ENCODE measurements at regions not wholly inside any gene's neighbourhood (a gene's known extent, or its start where the extent isn't known, plus 50 kb on each side); places are given as distances from the start of the nearest gene placed in this dataset.
"Not testable (repeated sequence)": the region's sequence is repeated elsewhere in the genome, so short reads cannot be mapped to it uniquely, and the experiment has no call there.

- H3K27ac ChIP-seq (ENCODE audit: low read depth, low read length), result no peak overlapping the region
- H3K27me3 ChIP-seq (ENCODE audit: control insufficient read depth in 5 of 5, insufficient read depth in 4 of 5, low read length in 5 of 5), result no peaks in the 10 kb centered on the region
- no peak overlapping the region for H3K9ac ChIP-seq (ENCODE audit: low read length in 5 of 5)
- H3K36me3 ChIP-seq (ENCODE audit: control insufficient read depth in 5 of 5, insufficient read depth in 5 of 5, low read length in 5 of 5), result no peaks in the 10 kb centered on the region
- H3K9me3 ChIP-seq (ENCODE audit: control insufficient read depth in 5 of 5, low read length in 5 of 5), result no peaks in the 10 kb centered on the region
- no peak overlapping the region for H3K4me3 ChIP-seq (ENCODE audit: low read depth in 1 of 5, low read length in 5 of 5)
- peaks cover 0 to 16% (median 5%) of the 10 kb centered on the region in 5 donors for H3K4me1 ChIP-seq (ENCODE audit: control insufficient read depth in 5 of 5, insufficient read depth in 5 of 5, low read length in 5 of 5)
These were observed 256.3 kb upstream of the RFC3 start for GRCh38 chr13:33561627-33562026.

GRCh38 chr13:33571618-33572017 lies 246.3 kb upstream of the RFC3 start:
- Histone ChIP-seq H3K9me3 (ENCODE audit: control insufficient read depth in 5 of 5, low read length in 5 of 5) (no peaks in the 10 kb centered on the region), H3K4me3 (ENCODE audit: low read depth in 1 of 5, low read length in 5 of 5) (no peak overlapping the region), H3K9ac (ENCODE audit: low read length in 5 of 5) (no peak overlapping the region), H3K27me3 (ENCODE audit: control insufficient read depth in 5 of 5, insufficient read depth in 4 of 5, low read length in 5 of 5) (no peaks in the 10 kb centered on the region), H3K4me1 (ENCODE audit: control insufficient read depth in 5 of 5, insufficient read depth in 5 of 5, low read length in 5 of 5) (no peaks in the 10 kb centered on the region), H3K27ac (ENCODE audit: low read depth, low read length) (no peak overlapping the region), H3K36me3 (ENCODE audit: control insufficient read depth in 5 of 5, insufficient read depth in 5 of 5, low read length in 5 of 5) (no peaks in the 10 kb centered on the region)

- H3K4me1 ChIP-seq (ENCODE audit: control insufficient read depth in 5 of 5, insufficient read depth in 5 of 5, low read length in 5 of 5); H3K9me3 ChIP-seq (ENCODE audit: control insufficient read depth in 5 of 5, low read length in 5 of 5): not testable (repeated sequence)
These were observed 245.6 kb upstream of the RFC3 start for GRCh38 chr13:33572322-33572721.

DNA sequence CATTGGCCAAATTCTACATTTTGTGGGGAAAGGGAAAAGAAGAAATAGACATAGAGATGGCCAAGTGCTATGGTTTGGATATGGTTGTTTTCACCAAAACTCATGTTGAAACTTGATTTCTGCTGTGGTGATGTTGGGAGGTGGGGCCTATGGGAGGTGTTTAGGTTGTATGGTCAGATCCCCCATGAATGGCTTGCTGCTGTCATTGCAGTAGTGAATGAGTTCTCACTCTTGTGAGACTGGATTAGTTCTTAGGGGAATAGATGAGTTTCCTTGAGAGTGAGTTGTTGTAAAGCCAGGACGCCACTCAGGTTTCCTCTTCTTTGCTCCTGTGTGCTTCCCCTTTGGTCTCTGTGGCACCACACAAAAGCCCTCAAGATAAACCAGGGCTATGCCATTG lies 242.6 kb upstream of the RFC3 start:
- H3K4me1 ChIP-seq (ENCODE audit: control insufficient read depth in 5 of 5, insufficient read depth in 5 of 5, low read length in 5 of 5), result peaks cover 0 to 7% (median 0%) of the 10 kb centered on the region in 5 donors
- H3K27me3 ChIP-seq (ENCODE audit: control insufficient read depth in 5 of 5, insufficient read depth in 4 of 5, low read length in 5 of 5), result no peaks in the 10 kb centered on the region
- no peak overlapping the region for H3K4me3 ChIP-seq (ENCODE audit: low read depth in 1 of 5, low read length in 5 of 5)
- no peak overlapping the region for H3K9ac ChIP-seq (ENCODE audit: low read length in 5 of 5)
- no peak overlapping the region for H3K27ac ChIP-seq (ENCODE audit: low read depth, low read length)
- H3K36me3 ChIP-seq (ENCODE audit: control insufficient read depth in 5 of 5, insufficient read depth in 5 of 5, low read length in 5 of 5), result no peaks in the 10 kb centered on the region
- H3K9me3 ChIP-seq (ENCODE audit: control insufficient read depth in 5 of 5, low read length in 5 of 5), result no peaks in the 10 kb centered on the region

More at GRCh38 chr13:33572322-33572721, 245.6 kb upstream of the RFC3 start:
- not testable (repeated sequence) for H3K27ac ChIP-seq (ENCODE audit: low read depth, low read length); H3K27me3 ChIP-seq (ENCODE audit: control insufficient read depth in 5 of 5, insufficient read depth in 4 of 5, low read length in 5 of 5); H3K36me3 ChIP-seq (ENCODE audit: control insufficient read depth in 5 of 5, insufficient read depth in 5 of 5, low read length in 5 of 5); H3K4me3 ChIP-seq (ENCODE audit: low read depth in 1 of 5, low read length in 5 of 5); H3K9ac ChIP-seq (ENCODE audit: low read length in 5 of 5)

DNA sequence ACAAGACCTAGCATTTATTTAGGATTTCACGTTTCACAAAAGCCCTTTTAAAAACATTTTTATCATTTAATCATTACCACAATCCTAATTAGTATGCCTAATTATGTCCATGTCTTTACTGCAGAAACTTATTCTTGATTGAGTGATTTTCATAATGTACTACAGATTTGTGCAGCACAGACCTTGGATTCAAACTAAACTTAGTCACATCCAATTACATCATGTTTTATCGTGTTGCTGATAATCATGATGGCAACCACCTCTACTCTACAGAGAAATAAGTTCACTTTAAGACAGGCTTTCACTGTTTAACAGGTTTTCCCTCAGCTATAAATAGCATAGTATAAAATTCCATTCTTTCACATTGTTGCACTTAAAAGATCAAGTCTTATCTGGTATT lies 240.9 kb upstream of the RFC3 start:
- H3K27ac ChIP-seq (ENCODE audit: low read depth, low read length), result no peak overlapping the region
- no peak overlapping the region for H3K4me3 ChIP-seq (ENCODE audit: low read depth in 1 of 5, low read length in 5 of 5)
- H3K36me3 ChIP-seq (ENCODE audit: control insufficient read depth in 5 of 5, insufficient read depth in 5 of 5, low read length in 5 of 5), result no peaks in the 10 kb centered on the region
- H3K4me1 ChIP-seq (ENCODE audit: control insufficient read depth in 5 of 5, insufficient read depth in 5 of 5, low read length in 5 of 5), result peaks cover 0 to 7% (median 0%) of the 10 kb centered on the region in 5 donors
- no peaks in the 10 kb centered on the region for H3K9me3 ChIP-seq (ENCODE audit: control insufficient read depth in 5 of 5, low read length in 5 of 5)
- no peaks in the 10 kb centered on the region for H3K27me3 ChIP-seq (ENCODE audit: control insufficient read depth in 5 of 5, insufficient read depth in 4 of 5, low read length in 5 of 5)
- H3K9ac ChIP-seq (ENCODE audit: low read length in 5 of 5), result no peak overlapping the region

GRCh38 chr13:33578786-33579185 lies 239.2 kb upstream of the RFC3 start:
- Histone ChIP-seq H3K4me3 (ENCODE audit: low read depth in 1 of 5, low read length in 5 of 5) (no peak overlapping the region), H3K9me3 (ENCODE audit: control insufficient read depth in 5 of 5, low read length in 5 of 5) (no peaks in the 10 kb centered on the region), H3K36me3 (ENCODE audit: control insufficient read depth in 5 of 5, insufficient read depth in 5 of 5, low read length in 5 of 5) (no peaks in the 10 kb centered on the region), H3K4me1 (ENCODE audit: control insufficient read depth in 5 of 5, insufficient read depth in 5 of 5, low read length in 5 of 5) (peaks cover 0 to 11% (median 0%) of the 10 kb centered on the region in 5 donors), H3K27ac (ENCODE audit: low read depth, low read length) (no peak overlapping the region), H3K9ac (ENCODE audit: low read length in 5 of 5) (no peak overlapping the region), H3K27me3 (ENCODE audit: control insufficient read depth in 5 of 5, insufficient read depth in 4 of 5, low read length in 5 of 5) (no peaks in the 10 kb centered on the region)

- H3K4me1 ChIP-seq (ENCODE audit: control insufficient read depth in 5 of 5, insufficient read depth in 5 of 5, low read length in 5 of 5), result peaks cover 0 to 13% (median 0%) of the 10 kb centered on the region in 5 donors
- H3K4me3 ChIP-seq (ENCODE audit: low read depth in 1 of 5, low read length in 5 of 5), result no peak overlapping the region
- no peaks in the 10 kb centered on the region for H3K36me3 ChIP-seq (ENCODE audit: control insufficient read depth in 5 of 5, insufficient read depth in 5 of 5, low read length in 5 of 5)
- H3K9me3 ChIP-seq (ENCODE audit: control insufficient read depth in 5 of 5, low read length in 5 of 5), result no peaks in the 10 kb centered on the region
- no peaks in the 10 kb centered on the region for H3K27me3 ChIP-seq (ENCODE audit: control insufficient read depth in 5 of 5, insufficient read depth in 4 of 5, low read length in 5 of 5)
- H3K27ac ChIP-seq (ENCODE audit: low read depth, low read length), result no peak overlapping the region
- no peak overlapping the region for H3K9ac ChIP-seq (ENCODE audit: low read length in 5 of 5)
These were observed 235.8 kb upstream of the RFC3 start for GRCh38 chr13:33582121-33582520.

DNA sequence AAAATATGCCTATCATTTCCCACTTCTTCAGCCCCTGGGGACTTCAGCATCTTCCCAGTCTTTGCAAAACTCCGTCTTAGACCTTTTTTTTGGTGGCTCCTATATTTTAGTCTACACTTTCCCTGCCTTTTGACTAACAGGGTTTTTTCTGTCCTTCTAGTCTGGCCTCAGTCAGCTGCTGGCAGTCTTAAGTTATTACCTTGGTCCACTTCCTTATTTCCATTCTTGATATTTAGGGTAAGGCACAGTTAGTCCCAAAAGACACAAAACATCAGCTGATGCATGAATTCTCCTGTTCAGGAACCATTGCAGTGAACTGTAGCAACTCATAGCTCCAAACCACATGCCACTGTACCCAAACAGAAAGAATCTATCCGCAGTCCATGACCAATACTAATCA lies 234.6 kb upstream of the RFC3 start:
- Histone ChIP-seq H3K4me1 (ENCODE audit: control insufficient read depth in 5 of 5, insufficient read depth in 5 of 5, low read length in 5 of 5) (peaks cover 0 to 11% (median 0%) of the 10 kb centered on the region in 5 donors), H3K9ac (ENCODE audit: low read length in 5 of 5) (no peak overlapping the region), H3K9me3 (ENCODE audit: control insufficient read depth in 5 of 5, low read length in 5 of 5) (no peaks in the 10 kb centered on the region), H3K4me3 (ENCODE audit: low read depth in 1 of 5, low read length in 5 of 5) (no peak overlapping the region), H3K27me3 (ENCODE audit: control insufficient read depth in 5 of 5, insufficient read depth in 4 of 5, low read length in 5 of 5) (no peaks in the 10 kb centered on the region), H3K36me3 (ENCODE audit: control insufficient read depth in 5 of 5, insufficient read depth in 5 of 5, low read length in 5 of 5) (no peaks in the 10 kb centered on the region), H3K27ac (ENCODE audit: low read depth, low read length) (no peak overlapping the region)

GRCh38 chr13:33590936-33591335 lies 227.0 kb upstream of the RFC3 start:
- no peaks in the 10 kb centered on the region for H3K9me3 ChIP-seq (ENCODE audit: control insufficient read depth in 5 of 5, low read length in 5 of 5)
- H3K4me1 ChIP-seq (ENCODE audit: control insufficient read depth in 5 of 5, insufficient read depth in 5 of 5, low read length in 5 of 5), result peaks cover 0 to 6% (median 0%) of the 10 kb centered on the region in 5 donors
- H3K36me3 ChIP-seq (ENCODE audit: control insufficient read depth in 5 of 5, insufficient read depth in 5 of 5, low read length in 5 of 5), result no peaks in the 10 kb centered on the region
- no peak overlapping the region for H3K27ac ChIP-seq (ENCODE audit: low read depth, low read length)
- no peak overlapping the region for H3K4me3 ChIP-seq (ENCODE audit: low read depth in 1 of 5, low read length in 5 of 5)
- no peak overlapping the region for H3K9ac ChIP-seq (ENCODE audit: low read length in 5 of 5)
- H3K27me3 ChIP-seq (ENCODE audit: control insufficient read depth in 5 of 5, insufficient read depth in 4 of 5, low read length in 5 of 5), result no peaks in the 10 kb centered on the region

DNA sequence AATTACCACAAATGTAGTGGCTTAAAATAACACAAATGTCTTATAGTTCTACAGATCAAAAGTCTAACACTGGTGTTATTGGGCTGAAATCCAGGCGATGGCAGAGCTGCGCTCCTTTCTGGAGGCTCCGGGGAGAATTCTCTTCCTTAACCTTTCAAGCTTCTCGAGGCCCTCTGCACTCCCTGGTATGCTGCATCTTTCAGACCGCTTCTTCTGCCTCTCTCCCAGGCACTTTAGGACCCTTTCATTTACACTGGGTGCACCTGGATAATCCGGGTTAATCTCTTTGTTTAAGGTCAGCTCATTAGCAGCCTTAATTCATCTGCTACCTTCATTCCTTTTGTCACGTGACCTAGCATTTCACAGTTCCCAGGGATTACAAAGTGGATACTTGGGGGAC lies 211.3 kb upstream of the RFC3 start:
- Histone ChIP-seq H3K9ac (ENCODE audit: low read length in 5 of 5) (no peak overlapping the region), H3K9me3 (ENCODE audit: control insufficient read depth in 5 of 5, low read length in 5 of 5) (peaks cover 0 to 4% (median 3%) of the 10 kb centered on the region in 5 donors), H3K36me3 (ENCODE audit: control insufficient read depth in 5 of 5, insufficient read depth in 5 of 5, low read length in 5 of 5) (no peaks in the 10 kb centered on the region)

More for the DNA sequence above, 211.3 kb upstream of the RFC3 start:
- Histone ChIP-seq H3K4me1 (ENCODE audit: control insufficient read depth in 5 of 5, insufficient read depth in 5 of 5, low read length in 5 of 5) (peaks cover 0 to 25% (median 17%) of the 10 kb centered on the region in 5 donors), H3K4me3 (ENCODE audit: low read depth in 1 of 5, low read length in 5 of 5) (no peak overlapping the region), H3K27ac (ENCODE audit: low read depth, low read length) (no peak overlapping the region), H3K27me3 (ENCODE audit: control insufficient read depth in 5 of 5, insufficient read depth in 4 of 5, low read length in 5 of 5) (no peaks in the 10 kb centered on the region)

All from subcutaneous abdominal adipose tissue (tissue), 5 donors.